CD4-positive, alpha-beta T cell (primary cell): ENCODE measurements at regions not wholly inside any gene's neighbourhood (a gene's known extent, or its start where the extent isn't known, plus 50 kb on each side); places are given as distances from the start of the nearest gene placed in this dataset.

Experiments used
- ATAC-seq: fragments of 200-7000 bp; cut with Tn5 transposase; one replicate; pipeline ENCODE4 v1.10.0; 2022; ENCODE audit warnings: mild to moderate bottlenecking; ENCODE audit not compliant: poor library complexity
- CTCF ChIA-PET: fragments of 350-600 bp; sonication (Branson Sonifier 250); formaldehyde crosslinking; loops from one replicate; lab custom pipeline; 2021; ENCODE audit warnings: antibody characterized with exemption, inconsistent platforms; lab: Charles Lee
- POLR2A ChIA-PET: fragments of 350-600 bp; sonication (Branson Sonifier 250); formaldehyde crosslinking; loops from one replicate; lab custom pipeline; 2021; ENCODE audit warnings: antibody characterized with exemption, inconsistent platforms; lab: Charles Lee
- DNase-seq, 14 experiments: peaks; one replicate each; pipeline ENCODE4 v3.0.0-alpha.2; 2013 to 2020; ENCODE audit warnings: mixed read lengths in 2 of 14
- H3K27ac ChIP-seq, 2 donors: one replicate each; pipeline versions ENCODE4 v1.5.1 to v1.7.0; 2013; ENCODE audit warnings: low read length in 2 of 2, low read depth in 1 of 2, mild to moderate bottlenecking in 1 of 2
- H3K27me3 ChIP-seq, 2 experiments: 1 replicate in 1 of 2; 2 replicates in 1 of 2; pipeline versions ENCODE4 v1.6.1 to v1.7.0; 2013; ENCODE audit warnings: low read length in 2 of 2, control low read depth in 1 of 2, mild to moderate bottlenecking in 1 of 2, moderate library complexity in 1 of 2; ENCODE audit not compliant: insufficient read depth in 2 of 2, control insufficient read depth in 1 of 2
- H3K36me3 ChIP-seq: one replicate; pipeline ENCODE4 v1.6.1; 2013; ENCODE audit warnings: low read length, control low read depth; ENCODE audit not compliant: insufficient read depth
- H3K4me1 ChIP-seq: one replicate; pipeline ENCODE4 v1.6.1; 2013; ENCODE audit warnings: low read length, control low read depth; ENCODE audit not compliant: insufficient read depth
- H3K4me3 ChIP-seq: one replicate; pipeline ENCODE4 v1.5.1; 2013; ENCODE audit warnings: mild to moderate bottlenecking, low read length, moderate library complexity
- H3K9me3 ChIP-seq, 2 experiments: 1 replicate in 1 of 2; 2 replicates in 1 of 2; pipeline versions ENCODE4 v1.6.1 to v1.7.0; 2013; ENCODE audit warnings: low read length in 2 of 2, mild to moderate bottlenecking in 2 of 2, control low read depth in 1 of 2, moderate library complexity in 1 of 2; ENCODE audit not compliant: control insufficient read depth in 1 of 2, insufficient read depth in 1 of 2
- H3K27ac Mint-ChIP-seq: one replicate; pipeline ENCODE4 v1.8.0; 2020; ENCODE audit warnings: mixed read lengths
- H3K27me3 Mint-ChIP-seq: one replicate; pipeline ENCODE4 v1.8.0; 2021; ENCODE audit warnings: mixed read lengths
- H3K36me3 Mint-ChIP-seq: one replicate; pipeline ENCODE4 v1.8.0; 2021; ENCODE audit warnings: low read depth, mixed read lengths
- H3K4me1 Mint-ChIP-seq: one replicate; pipeline ENCODE4 v1.8.0; 2021; ENCODE audit warnings: low read depth, mixed read lengths
- H3K4me3 Mint-ChIP-seq: one replicate; pipeline ENCODE4 v1.8.0; 2020; ENCODE audit warnings: mild to moderate bottlenecking, mixed read lengths
- H3K9me3 Mint-ChIP-seq: one replicate; pipeline ENCODE4 v1.8.0; 2020; ENCODE audit warnings: mixed read lengths
- intact Hi-C, 2 experiments: fragments of 100-400 bp; cut with DNase I in 1 of 2; cut with micrococcal nuclease in 1 of 2; formaldehyde crosslinking; loops; one replicate each; pipeline versions ENCODE4 v1.15.1 to v1.9.0; 2023 to 2025; cut with DNase I, micrococcal nuclease
- TF ChIP-seq, protein P1 (sequence below): fragments of 200-600 bp; IDR thresholded peaks from one replicate; pipeline ENCODE4 v1.8.0; 2022; ENCODE audit warnings: antibody characterized with exemption, mild to moderate bottlenecking

- H3K27me3 ChIP-seq: no peaks in the 10 kb centered on the region
- Mint-ChIP-seq H3K36me3 (no peaks in the 10 kb centered on the region), H3K27ac (no peak overlapping the region), H3K9me3 (peaks cover 7% of the 10 kb centered on the region), H3K27me3 (no peaks in the 10 kb centered on the region), H3K4me1 (no peaks in the 10 kb centered on the region), H3K4me3 (no peak overlapping the region)
- no peak overlapping the region for H3K4me3 ChIP-seq
- CTCF ChIA-PET: no interaction called here
- no peak overlapping the region for H3K27ac ChIP-seq
- no peaks in the 10 kb centered on the region for H3K4me1 ChIP-seq
- no peaks in the 10 kb centered on the region for H3K9me3 ChIP-seq
- no peak for ATAC-seq
- POLR2A ChIA-PET: no interaction called here
- TF ChIP-seq, protein P1, sequence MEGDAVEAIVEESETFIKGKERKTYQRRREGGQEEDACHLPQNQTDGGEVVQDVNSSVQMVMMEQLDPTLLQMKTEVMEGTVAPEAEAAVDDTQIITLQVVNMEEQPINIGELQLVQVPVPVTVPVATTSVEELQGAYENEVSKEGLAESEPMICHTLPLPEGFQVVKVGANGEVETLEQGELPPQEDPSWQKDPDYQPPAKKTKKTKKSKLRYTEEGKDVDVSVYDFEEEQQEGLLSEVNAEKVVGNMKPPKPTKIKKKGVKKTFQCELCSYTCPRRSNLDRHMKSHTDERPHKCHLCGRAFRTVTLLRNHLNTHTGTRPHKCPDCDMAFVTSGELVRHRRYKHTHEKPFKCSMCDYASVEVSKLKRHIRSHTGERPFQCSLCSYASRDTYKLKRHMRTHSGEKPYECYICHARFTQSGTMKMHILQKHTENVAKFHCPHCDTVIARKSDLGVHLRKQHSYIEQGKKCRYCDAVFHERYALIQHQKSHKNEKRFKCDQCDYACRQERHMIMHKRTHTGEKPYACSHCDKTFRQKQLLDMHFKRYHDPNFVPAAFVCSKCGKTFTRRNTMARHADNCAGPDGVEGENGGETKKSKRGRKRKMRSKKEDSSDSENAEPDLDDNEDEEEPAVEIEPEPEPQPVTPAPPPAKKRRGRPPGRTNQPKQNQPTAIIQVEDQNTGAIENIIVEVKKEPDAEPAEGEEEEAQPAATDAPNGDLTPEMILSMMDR: no peak
- intact Hi-C loops: no loop called here
- DNase-seq: no peak
- no peaks in the 10 kb centered on the region for H3K36me3 ChIP-seq
Measured at GRCh38 chr3:81105789-81106488, 655.5 kb downstream of the GBE1 start.

DNA sequence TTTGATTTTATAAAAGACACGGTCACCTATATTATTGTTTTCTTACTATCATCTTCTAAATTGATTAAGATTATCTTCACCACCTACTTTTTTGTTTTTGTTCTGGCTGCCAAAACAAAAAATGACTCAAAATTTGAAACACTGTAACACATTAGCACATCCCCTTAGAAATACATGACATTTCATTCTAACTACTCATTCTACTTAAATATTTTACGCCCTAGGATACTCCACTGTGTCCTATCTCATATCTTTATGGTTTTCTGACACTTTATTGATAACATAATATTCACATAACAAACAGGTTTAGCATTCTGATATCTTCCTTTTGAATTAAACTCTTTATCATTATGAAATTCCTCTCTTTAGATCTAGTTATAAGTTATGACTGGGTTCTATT, 656.2 kb downstream of the GBE1 start:
- intact Hi-C loops: no loop called here
- Mint-ChIP-seq H3K9me3 (peaks cover 7% of the 10 kb centered on the region), H3K4me1 (no peaks in the 10 kb centered on the region), H3K27me3 (no peaks in the 10 kb centered on the region), H3K27ac (no peak overlapping the region), H3K36me3 (no peaks in the 10 kb centered on the region), H3K4me3 (no peak overlapping the region)
- DNase-seq (no peak), ATAC-seq (no peak)
- ChIA-PET POLR2A (no interaction called here), CTCF (no interaction called here)
- Histone ChIP-seq H3K27me3 (no peaks in the 10 kb centered on the region), H3K4me3 (no peak overlapping the region), H3K36me3 (no peaks in the 10 kb centered on the region), H3K9me3 (no peaks in the 10 kb centered on the region), H3K27ac (no peak overlapping the region), H3K4me1 (no peaks in the 10 kb centered on the region)
- TF ChIP-seq, protein P1: no peak

- Mint-ChIP-seq H3K36me3 (no peaks in the 10 kb centered on the region), H3K27ac (no peak overlapping the region), H3K4me3 (no peak overlapping the region), H3K9me3 (peaks cover 6% of the 10 kb centered on the region), H3K4me1 (no peaks in the 10 kb centered on the region), H3K27me3 (no peaks in the 10 kb centered on the region)
- Histone ChIP-seq H3K36me3 (no peaks in the 10 kb centered on the region), H3K27ac (no peak overlapping the region), H3K9me3 (peaks cover 0 to 4% of the 10 kb centered on the region in 2 experiments), H3K4me1 (no peaks in the 10 kb centered on the region), H3K27me3 (no peaks in the 10 kb centered on the region), H3K4me3 (no peak overlapping the region)
- DNase-seq (no peak), ATAC-seq (no peak)
- CTCF ChIA-PET: no interaction called here
- intact Hi-C loops: no loop called here
- TF ChIP-seq, protein P1: no peak
- POLR2A ChIA-PET: no interaction called here
Measured at GRCh38 chr3:81097889-81098288, 663.6 kb downstream of the GBE1 start.
